Fibroblast of villous mesenchyme (primary cell): ENCODE measurements at regions not wholly inside any gene's neighbourhood (a gene's known extent, or its start where the extent isn't known, plus 50 kb on each side); places are given as distances from the start of the nearest gene placed in this dataset.
"Not testable (repeated sequence)": the region's sequence is repeated elsewhere in the genome, so short reads cannot be mapped to it uniquely, and the experiment has no call there.

Experiments used
- DNase-seq: peaks from one replicate; pipeline ENCODE4 v3.0.0-alpha.2; 2010; ENCODE audit warnings: low read depth
- H3K4me3 ChIP-seq: 2 replicates; pipeline ENCODE4 v1.5.1; 2011; ENCODE audit warnings: low read depth, mild to moderate bottlenecking, low read length
- CTCF ChIP-seq: IDR thresholded peaks from 2 replicates; pipeline ENCODE4 v1.5.1; 2012; ENCODE audit warnings: low read depth, mild to moderate bottlenecking, low read length; ENCODE audit not compliant: insufficient read depth

GRCh38 chr3:87120881-87121280 is 106.2 kb upstream of the CHMP2B start:
- no peak overlapping the region for H3K4me3 ChIP-seq
- no peak for DNase-seq
- TF ChIP-seq CTCF, result no peak

- DNase-seq, result no peak
- no peak for TF ChIP-seq CTCF
- H3K4me3 ChIP-seq, result no peak overlapping the region
These were observed 106.9 kb upstream of the CHMP2B start for GRCh38 chr3:87120236-87120635.

- TF ChIP-seq CTCF, result no peak
- no peak for DNase-seq
- no peak overlapping the region for H3K4me3 ChIP-seq
These were observed 117.6 kb upstream of the CHMP2B start for GRCh38 chr3:87109465-87109864.

- no peak for TF ChIP-seq CTCF
- peak; percentile 21 for DNase-seq
- no peak overlapping the region for H3K4me3 ChIP-seq
These were observed 111.1 kb upstream of the VGLL3 start for GRCh38 chr3:87101861-87102625.

- DNase-seq, H3K4me3 ChIP-seq: not testable (repeated sequence)
These were observed 106.8 kb upstream of the VGLL3 start for GRCh38 chr3:87097733-87098132.

GRCh38 chr3:87090631-87091030 is 99.7 kb upstream of the VGLL3 start:
- H3K4me3 ChIP-seq, result no peak overlapping the region
- TF ChIP-seq CTCF, result no peak
- no peak for DNase-seq

GRCh38 chr3:87088993-87089841 is 98.3 kb upstream of the VGLL3 start:
- TF ChIP-seq CTCF, result no peak

More at GRCh38 chr3:87088993-87089841, 98.3 kb upstream of the VGLL3 start:
- DNase-seq, result peak; percentile 51
- peak overlapping the region; percentile 64 for H3K4me3 ChIP-seq
